ENCODE measurements at regions not wholly inside any gene's neighbourhood (a gene's known extent, or its start where the extent isn't known, plus 50 kb on each side); places are given as distances from the start of the nearest gene placed in this dataset.
A peak's percentile ranks its signal among the peaks of the same experiment; 100 is the strongest.

DNA sequence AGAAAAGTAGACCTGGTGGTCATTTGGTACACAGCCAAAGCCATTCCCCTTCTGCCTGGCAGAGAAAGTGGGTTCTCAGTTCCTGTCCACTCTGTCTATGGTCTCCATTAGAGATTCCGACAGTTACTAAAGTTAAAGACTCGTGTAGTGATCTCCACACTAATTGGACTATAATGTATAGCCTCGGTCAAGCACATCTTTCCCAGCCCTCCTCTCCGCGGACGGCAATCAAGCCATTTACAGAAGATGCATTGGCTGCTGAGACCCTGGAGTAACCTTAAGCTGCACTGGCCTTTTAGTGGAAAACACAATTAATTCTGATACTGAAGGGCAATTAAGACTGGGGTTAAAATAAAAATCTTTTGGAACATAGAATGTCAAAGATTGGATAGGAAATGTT lies 865.3 kb downstream of the MCTP2 start:
- DNase-seq: no peak

DNA sequence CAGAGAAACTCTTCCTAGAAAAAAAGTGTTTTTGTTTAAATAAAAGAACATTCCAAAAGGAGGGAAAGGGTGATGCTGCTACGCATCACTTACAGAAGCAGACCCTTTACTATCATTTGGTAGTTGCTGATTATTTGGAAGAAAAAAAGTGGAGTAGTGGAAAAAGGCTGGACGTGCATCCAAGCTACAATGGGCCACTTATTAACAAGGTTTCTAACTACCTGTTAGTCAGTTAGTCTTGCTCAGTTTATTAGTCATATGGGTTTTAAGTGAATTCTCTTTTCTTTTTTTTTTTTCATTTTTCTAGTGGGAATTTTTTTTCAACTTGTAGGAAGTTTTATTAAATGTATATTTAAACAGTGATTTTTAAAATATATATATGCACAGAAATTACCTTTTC lies 866.0 kb downstream of the MCTP2 start:
- DNase-seq: no peak

DNA sequence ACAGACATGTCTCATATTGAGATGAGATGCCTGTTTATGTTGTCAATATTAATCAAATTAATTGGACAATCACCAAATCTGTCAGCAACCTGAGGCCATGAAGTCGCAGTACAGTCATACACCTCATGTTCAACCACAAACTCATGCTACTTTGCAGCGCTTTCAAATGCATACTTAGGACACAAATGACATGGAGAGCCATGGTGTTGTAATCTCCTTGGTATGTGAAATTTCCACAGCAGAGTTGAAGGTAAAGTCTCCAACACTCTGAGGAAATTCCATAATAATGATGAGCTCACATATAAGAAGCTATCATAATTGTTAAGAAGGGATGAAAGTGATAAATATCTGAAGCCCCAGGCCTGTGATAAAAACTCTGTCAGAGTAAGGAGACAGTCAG lies 873.9 kb downstream of the MCTP2 start:
- peak; percentile 88 for DNase-seq

DNA sequence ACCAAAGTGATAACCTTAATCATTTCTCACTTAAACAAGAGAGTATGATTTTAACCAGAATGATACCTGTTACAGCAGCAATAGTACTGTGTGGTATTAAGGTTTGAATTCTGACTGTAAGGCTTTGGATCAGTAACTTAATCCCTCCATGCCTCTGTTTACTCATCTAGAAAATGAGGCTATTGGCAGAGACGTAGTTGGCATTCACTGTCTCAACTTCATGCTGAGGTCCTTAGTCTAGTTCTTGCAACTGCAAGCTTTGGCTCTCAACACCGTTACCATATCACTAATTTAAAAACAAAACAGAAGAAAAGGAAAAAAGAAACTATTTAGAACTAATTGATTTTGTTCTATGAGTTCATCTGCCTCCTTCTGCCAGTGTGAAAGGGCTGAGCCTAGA lies 875.4 kb downstream of the MCTP2 start:
- DNase-seq: no peak

DNA sequence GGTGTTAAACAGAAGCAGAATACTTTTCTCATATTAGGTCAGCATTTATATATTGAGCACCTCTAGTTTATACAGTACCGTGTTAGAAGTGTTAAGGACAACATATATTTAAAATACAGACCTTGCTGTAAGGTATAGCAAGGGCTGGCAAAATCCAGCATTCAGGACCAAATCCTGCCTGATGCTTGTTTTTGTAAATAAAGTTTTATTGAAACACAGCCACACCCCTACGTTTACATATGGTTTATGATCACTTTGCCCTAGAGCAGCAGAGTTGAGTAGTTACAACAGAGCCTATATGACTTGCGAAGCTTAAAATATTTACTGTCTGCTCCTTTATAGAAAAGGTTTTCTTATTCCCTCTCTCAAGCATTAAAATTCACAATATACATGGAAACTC lies 877.3 kb downstream of the MCTP2 start:
- DNase-seq: no peak

DNA sequence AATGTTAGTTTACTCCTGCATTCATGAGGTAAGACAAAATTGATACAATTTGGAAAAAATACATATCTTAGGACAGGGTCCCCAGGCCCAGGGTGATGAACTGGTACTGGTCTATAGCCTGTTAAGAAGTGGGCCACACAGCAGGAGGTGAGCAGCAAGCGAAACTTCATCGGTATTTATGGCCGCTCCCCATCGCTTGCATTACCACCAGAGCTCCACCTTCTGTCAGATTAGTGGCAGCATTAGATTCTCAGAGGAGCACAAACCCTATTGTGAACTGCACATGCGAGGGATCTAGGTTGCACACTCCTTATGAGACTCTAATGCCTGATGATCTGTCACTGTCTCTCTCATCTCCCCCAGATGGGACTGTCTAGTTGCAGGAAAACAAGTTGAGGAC lies 880.6 kb downstream of the MCTP2 start:
- DNase-seq: no peak

DNA sequence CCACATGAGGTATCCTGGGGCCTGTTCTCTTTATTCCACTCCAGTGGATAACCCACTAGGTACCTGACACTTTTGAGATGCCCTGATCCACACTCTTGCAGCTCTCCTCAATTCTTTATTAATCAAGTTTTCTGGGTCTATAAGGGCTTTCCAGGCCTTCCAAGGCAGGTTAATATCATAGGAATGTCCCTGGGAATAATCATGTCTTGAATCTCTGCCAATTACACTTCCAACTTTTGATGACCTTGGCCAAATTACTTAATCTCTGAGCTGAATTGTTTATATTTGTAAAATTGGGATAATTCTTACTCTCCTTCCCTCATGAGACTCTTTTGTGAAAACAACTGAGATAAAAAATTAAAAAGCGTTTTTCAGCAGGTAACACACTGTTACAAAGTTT lies 881.7 kb downstream of the MCTP2 start:
- no peak for DNase-seq

DNA sequence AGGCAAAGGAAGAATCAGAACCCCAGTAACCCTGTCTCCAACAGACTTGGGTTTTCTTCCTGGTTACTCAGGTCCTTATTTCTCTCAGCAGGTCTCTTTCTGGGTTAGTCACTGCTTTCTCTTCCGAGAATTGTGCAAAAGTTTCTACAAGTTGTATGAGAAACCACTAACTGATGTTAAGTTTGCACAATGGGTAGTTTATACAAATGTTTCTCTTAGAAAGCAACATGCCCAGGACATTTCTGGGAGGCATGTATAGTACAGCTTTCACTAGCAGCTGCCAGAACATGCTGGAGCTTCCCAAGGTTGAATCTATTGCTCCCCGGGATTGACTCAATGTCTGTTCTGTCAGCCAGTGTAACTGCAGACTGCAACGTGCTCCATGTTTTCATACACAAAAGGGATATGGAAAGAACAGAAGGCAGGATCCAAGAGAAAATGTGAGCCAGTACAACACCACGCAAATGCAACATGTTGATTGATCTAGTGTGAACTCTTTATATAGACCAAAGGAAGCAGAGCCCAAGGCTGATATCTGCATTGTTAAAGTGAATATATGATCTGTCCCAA lies 887.8 kb downstream of the MCTP2 start:
- DNase-seq: no peak

DNA sequence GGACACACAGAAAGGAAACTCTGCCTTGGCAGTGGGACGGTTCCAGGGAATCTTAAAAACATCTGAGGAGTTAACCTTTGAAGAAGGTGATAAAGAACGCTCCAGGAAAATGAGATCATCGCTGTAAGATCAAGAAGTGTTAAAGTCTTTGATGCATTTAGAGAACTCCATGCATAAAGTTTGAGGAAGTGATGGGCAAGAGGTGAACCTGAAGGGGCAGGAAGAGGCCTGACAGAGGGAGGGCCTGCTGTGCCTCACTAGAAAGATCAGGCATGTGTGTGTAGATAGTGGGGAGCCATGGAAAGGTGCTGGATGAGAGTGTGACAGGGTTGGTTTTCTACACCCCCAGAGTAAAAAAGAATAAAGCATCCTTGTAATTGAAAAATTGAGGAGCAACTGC lies 889.2 kb downstream of the MCTP2 start:
- no peak for DNase-seq

DNA sequence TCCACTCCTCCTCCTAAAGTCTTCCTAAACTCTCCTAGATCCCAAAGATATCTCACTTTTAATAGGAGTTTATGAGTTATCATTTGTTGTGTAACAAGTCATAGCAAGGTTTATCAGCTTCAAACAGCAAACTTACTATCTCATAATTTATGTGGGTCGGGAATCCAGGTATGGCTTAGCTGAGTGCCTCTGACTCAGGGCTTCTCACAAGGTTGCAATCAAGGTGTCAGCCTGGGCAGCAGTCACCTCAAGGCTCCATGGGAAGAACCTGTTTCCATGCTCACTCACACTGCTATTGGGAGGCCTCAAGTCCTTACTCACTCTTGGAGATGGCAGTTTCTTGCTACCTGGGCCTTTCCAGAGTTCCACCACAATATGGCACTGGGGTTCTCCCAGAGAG lies 889.8 kb downstream of the MCTP2 start:
- no peak for DNase-seq

DNA sequence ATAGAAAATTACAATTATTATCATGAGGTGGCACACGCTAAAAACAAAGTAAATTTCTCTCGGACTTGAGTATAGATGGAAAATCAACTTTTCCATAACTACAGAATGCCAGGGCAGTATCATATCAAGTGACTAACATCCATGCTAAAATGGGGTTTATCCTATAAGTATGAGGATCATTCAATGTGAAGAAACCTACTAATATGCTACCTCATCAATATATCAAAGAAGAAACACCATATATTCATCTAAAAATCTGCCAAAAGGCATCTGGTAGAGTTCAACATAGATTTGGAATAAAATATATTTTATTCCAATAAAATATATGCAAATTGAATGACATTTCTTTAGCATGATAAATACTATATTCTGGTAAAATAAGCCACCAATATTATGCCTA lies 894.4 kb downstream of the MCTP2 start:
- DNase-seq: no peak

DNA sequence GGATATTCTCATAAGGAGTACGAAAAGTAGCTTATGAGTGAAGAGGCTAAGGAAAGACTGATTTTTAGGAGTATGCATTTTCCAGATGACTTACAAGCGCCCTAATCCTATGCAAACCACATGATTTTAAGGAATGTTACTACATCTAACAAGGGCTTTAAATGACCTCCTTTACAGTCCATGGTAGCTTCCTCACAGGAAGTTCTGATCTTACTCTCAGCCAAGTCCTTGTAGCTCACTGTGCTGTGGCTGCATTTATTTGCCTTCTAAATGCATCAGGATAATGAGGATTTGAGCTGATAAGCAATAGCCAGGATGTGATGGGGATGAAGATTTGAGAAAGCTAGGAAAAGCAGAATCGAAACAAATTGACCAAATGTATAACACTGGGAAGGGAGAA lies 896.0 kb downstream of the MCTP2 start:
- peak; percentile 78 for DNase-seq

DNA sequence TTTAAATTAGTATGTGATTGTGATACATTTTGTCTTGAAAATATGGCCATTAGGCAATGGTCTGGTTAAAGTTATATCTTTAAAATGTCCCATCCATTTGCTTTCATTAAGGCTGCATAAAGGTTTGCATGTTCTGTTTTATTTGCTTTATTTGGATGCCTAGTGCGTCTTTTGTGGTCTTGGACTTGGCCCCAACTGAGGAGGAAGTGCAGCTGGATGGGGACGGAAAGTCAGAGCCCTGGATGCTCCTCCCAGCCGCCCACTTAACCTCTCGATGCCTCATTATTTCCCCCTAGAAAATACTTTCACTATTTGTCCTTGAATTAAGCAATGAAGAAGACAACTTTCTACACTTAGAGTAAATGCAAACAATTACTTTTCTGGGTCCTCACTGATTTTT lies 898.2 kb downstream of the MCTP2 start:
- peak; percentile 16 for DNase-seq

DNA sequence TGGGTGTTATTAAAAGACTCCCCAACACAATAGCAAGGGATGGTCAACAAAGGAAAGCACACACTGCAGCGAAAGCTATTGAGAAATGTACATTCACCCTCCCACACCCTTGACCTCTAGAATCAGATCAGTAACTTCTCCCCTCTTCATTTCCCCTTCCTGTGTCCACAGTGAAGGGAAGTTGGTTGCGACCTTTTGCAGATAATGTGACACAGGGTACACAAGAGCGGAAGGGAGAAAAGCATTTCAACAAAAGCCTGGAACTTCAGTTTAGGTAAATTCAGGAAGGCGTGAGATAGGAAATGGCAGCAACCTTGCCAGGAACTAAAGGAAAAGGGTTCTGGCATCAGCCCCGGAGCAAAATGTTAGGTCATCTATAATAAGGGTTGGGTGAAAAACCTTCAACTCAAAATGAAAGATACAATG lies 899.8 kb downstream of the MCTP2 start:
- no peak for DNase-seq

DNA sequence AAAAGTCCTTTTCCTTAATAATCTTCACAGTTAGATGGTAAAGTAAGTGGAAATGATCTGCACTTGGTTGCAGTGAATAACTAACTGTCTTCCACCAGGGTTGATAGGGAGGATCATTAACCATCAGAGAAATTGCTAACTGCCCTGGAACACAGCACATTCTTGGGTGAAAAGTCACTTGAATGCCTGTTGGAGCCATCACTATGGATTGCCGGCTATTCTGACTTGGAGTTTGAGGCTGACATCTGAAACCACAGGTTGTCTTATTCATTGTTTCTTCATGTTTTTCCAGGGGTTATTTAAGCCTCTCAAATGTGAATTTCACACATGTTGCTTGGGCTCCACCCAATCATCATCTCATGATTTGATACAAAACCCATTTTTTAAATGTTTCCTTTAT lies 901.4 kb downstream of the MCTP2 start:
- DNase-seq: peak; percentile 96

DNA sequence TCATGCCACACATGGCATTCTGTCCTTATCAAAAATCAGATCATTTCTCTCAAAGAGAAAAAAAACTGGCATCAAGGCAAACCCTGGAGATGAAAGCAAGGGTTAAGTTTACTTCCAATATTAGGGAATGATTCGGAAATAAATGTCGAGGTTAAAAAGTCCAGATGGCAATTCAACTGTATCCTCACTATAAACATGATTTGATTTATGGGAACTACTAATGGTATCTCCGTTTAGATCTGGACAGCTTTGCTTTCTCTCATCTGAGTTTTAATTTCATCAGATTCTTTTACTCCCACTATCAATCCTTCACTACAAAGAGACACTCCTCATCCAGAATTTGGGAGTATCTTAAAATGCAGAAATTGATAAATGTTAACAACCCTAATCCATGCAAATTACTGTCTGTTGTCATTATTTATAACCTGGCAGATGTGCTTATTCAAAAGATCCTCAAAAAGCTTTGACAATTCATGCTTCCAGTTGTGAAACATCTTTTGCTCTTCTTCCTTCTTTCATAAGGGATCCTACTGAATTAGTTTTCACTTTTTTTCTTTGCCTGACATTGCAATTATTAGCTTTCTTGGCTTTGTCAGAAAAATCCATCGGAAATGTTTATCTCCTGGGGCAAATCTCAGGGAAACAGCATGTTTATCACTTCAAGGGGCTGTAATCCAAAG lies 903.2 kb downstream of the MCTP2 start:
- DNase-seq: peak; percentile 69

DNA sequence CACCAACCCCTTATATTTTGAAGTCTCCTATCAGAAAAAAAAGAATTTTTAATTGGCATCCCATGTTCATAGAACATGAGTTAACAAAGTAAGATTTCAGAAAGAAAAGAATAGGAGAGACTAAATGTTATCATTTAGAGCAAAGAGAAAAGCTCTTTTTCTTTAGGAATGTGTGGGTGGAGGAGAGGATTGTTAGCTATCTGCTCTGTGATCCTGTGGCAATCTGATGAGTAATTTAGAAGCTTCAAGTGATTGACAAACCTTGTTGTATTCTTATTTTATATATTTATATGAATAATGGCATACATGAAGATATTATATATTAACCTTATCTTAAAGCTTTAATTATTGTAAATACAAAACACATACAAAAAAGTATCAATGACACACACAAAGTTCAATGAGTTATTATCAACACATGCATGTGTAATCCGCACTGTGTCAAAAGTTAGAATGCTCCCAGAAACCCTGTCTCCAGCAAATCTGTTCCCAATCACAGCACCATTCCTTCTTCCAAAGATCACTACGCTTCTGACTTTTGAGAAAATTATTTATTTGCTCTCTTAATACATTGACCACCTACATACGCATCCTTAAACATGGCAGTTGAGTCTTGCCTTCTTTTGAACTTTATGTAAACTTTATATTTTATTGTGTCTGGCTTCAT lies 907.4 kb downstream of the MCTP2 start:
- DNase-seq: peak; percentile 11

DNA sequence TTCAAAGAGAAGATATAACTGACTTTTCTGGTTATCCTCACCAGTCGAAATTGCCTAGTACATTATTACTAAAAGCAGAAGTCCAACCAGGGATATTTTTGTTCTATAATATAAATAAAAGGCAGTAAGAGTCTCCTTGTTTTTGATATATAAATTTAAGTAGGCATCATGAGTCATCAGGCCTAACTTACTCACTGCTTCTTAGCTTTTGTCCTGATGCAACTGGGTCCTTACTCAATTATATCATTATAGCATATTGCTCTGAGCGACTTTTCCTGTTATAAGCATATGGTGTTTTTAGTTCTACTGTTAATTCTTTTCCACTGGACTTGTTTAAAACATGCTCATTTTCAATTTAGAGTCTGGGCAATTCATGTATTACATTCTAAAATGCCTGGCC lies 910.1 kb downstream of the MCTP2 start:
- DNase-seq: peak; percentile 48

DNA sequence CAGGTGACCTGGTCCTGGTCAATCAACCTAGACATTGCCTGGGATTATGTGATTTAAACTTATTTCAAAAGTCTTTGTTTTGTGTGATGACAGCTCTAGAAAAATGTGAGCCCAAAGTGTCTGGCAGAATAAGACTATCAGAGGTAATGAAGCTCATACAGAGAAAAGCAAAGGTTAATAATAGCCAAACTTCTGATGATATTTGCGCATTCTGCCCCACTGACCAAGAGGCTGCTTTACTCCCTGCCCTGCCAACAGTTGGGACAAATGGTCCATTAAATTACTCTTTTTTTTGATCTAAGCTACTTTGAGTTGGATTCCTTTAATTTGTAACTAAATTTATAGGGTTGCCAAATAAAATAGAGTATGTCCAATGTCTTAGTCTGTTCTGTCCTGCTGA lies 911.2 kb downstream of the MCTP2 start:
- no peak for DNase-seq

DNA sequence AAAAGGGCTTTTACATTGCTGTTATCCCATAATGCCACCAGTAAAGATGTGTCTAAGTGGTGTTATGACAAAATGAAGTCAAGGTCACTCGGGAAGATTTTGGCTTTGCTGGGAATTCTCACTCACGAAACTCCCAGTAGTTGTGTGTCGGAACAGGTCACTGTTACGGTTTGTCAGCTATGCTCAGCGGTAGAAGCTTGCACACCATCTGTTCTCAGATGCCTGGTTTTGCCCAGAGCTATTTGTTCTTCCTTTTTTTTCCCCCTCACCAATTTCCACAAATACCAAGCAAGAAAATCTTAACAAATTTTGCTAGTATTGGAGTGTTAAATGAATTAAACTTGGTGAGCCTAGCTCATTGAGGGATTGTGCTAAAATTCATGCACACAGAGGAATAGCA lies 915.1 kb downstream of the MCTP2 start:
- DNase-seq: no peak

DNA sequence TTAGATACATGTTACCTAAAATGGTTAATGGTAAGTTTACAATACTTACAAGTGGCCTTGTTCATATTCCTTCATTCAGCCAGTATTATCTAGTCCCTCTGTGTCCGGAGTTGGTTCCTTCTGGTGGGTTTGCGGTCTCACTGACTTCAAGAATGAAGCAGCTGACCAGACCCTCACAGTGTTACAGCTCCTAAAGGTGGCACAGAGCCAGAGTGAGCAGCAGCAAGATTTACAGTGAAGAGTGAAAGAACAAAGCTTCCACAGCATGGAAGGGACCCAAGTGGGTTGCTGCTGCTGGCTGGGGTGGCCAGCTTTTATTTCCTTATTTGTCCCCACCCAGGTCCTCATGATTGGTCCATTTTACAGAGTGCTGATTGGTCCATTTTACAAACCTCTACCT lies 916.8 kb downstream of the MCTP2 start:
- no peak for DNase-seq

DNA sequence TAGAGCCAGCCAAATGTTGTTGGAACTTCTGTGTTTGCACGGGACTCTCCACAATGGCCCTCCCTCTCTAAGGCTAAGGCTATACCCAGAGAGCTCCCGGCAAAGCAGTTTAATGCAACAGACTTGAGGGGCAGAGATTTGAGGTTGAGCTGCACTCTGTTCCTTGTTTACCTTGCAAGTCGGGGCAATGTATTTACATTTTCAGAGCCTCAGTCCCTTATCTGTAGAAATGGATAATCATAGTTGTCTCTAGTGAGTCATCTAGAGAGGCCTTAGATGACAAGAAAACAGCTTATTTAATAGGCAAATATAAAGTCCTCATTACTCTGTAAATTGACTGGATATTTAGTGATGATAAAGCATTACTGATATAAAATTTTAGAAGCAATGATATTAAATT lies 917.7 kb downstream of the MCTP2 start:
- DNase-seq: no peak

DNA sequence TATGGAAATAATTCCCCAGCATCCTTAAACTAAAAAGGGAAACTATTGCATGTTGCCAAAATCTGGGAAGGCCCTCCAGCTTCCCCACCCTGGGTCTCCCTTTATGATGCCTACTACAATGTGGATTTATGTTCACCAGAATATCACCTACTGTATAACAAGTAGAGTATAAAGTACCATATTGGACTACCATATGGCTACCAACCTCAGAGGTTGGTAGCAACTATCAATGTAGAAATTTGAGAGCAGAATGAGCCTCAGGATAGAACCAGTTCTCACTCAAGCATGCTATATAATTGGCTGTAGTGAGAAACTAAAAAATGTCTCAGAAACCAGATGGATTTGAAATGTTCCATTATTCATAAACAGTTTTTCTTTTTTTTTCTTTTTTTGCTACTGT lies 918.4 kb downstream of the MCTP2 start:
- DNase-seq: no peak

DNA sequence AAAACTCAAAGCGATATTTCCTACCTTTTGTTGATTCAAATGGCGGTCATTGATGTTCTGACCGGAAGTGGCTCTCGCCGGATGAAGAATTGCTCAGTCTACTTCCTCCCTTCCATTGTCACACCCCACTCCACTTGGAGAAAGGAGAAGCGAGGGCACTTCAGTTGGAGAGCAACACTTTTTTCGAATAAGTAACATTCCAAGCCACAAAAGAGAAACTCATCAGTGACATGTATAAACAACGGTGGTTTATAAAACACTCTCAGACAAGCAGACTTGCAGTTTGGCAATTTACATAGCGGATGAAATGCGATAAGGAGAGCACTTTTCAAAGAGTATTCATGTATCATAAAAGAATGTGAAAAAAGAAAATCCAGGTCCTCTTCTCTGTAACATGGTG lies 919.1 kb downstream of the MCTP2 start:
- no peak for DNase-seq

DNA sequence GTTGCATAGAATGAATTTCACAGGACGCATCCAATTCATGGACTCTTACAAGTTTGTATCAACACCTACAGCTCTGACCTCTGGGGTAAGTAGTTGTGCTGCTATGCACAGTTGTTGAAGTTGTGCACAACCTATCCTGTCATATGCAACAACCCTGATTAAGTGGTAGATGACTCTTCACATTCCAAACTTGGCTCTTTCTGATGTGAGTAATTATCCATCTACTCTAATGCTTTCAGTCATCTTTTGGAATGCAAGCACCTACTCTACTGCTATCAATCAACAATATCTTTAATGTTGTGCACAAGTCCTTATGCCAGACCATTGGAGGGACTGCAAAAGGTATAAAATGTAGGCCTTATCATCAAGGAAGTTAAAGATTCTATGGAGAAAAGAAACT lies 921.4 kb downstream of the MCTP2 start:
- DNase-seq: peak; percentile 16
